ENCODE measurements at regions not wholly inside any gene's neighbourhood (a gene's known extent, or its start where the extent isn't known, plus 50 kb on each side); places are given as distances from the start of the nearest gene placed in this dataset.
"Not testable (repeated sequence)": the region's sequence is repeated elsewhere in the genome, so short reads cannot be mapped to it uniquely, and the experiment has no call there.

DNA sequence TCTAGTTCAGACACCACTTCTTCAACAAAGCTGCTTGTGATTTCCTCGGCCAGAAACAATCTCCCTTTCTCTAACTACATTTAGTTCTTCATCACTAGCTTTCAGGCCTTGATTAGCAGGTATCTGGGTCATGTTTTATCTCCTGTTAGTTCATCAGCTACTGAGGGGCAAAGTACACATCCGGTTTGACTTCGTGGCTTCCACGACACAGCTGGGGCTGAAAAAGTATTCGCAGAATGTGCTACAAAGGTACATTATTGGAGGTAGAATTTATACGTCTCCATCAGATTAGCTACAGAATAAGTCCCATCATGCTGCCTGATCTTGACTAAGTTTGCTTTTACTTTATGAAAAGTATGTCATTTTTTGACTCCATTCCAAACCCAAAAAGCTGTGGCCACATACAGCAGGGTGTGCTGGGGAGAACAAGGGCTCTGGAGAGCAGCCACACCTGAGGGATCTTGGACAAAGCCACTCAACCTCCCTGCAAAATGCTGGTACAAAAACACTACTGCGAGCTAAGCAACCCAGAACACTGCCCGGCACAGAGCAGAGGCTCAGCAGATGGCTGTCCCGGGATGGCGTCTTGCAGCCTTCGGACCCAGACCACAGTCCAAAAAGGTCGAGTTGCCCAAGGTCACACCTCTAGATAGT is 158.9 kb upstream of the PRKX start:
- not testable (repeated sequence) for H3K36me3 ChIP-seq (ENCODE audit: insufficient read depth, low read length); H3K4me1 ChIP-seq (ENCODE audit: insufficient read depth, low read length); H3K9ac ChIP-seq (ENCODE audit: low read length); H3K27me3 ChIP-seq (ENCODE audit: control insufficient read depth in 1 of 2, insufficient read depth in 2 of 2, low read length in 2 of 2); H3K27ac ChIP-seq (ENCODE audit: low read depth, low read length); H3K9me3 ChIP-seq (ENCODE audit: low read length); H3K4me3 ChIP-seq (ENCODE audit: low read depth in 1 of 2, low read length in 2 of 2)

DNA sequence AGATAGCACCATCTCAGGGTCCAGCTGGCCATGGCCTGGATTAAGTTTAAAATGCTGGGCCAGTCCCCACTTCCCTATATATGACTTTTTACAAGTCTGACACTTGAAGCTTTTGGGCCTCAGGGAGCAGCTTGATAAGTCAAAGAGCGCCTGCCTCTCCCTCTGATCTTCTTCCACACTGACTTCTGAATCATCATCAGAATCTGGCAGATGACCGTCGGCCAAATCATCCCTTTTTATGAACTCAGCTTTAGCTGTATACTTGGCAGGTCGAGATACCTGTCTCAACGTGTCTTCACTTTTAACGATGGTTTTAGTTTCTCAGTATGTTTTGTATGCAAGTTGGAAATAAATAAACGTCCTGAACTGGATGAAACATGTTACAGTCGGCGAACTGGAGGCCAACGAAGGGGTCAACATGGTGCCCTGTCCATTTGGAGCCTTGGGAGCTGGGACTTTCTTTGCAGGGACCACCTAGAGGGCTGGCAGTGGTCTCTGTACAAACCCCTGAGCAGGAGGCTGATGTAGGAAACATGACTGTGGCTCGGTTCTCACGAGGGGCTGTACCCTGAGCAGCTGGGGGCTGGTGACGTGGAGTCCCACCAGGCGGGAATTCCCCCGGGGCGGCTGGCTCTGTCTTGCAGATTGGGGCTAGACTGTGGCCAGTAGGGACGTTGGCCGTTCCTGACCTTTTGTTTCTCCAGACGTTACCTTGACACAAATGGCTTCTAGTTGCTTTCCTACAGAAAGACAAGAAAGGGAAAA is 153.8 kb upstream of the PRKX start:
- H3K36me3 ChIP-seq (ENCODE audit: insufficient read depth, low read length); H3K27ac ChIP-seq (ENCODE audit: low read depth, low read length); H3K9me3 ChIP-seq (ENCODE audit: low read length); H3K4me3 ChIP-seq (ENCODE audit: low read depth in 1 of 2, low read length in 2 of 2); H3K9ac ChIP-seq (ENCODE audit: low read length); H3K4me1 ChIP-seq (ENCODE audit: insufficient read depth, low read length); H3K27me3 ChIP-seq (ENCODE audit: control insufficient read depth in 1 of 2, insufficient read depth in 2 of 2, low read length in 2 of 2): not testable (repeated sequence)

DNA sequence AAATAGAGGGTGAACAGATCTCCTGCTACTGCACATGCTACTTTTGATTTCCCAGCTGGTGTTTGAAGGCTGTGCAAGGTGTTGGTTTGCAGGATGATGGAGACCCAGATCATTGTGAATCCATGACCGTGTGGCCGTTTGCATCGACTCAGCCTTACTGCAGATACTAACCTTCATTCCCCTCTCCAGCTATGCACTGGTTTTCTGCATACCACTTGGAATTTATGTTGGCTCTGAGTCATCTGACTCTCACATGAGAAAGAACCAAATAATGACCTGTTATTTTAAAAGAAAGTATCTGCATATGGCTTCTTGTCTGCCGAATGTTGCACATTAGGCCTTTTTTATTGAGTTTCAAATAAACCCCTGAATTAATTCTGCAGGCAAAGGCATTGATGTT is 144.9 kb upstream of the PRKX start:
- H3K36me3 ChIP-seq (ENCODE audit: insufficient read depth, low read length); H3K27ac ChIP-seq (ENCODE audit: low read depth, low read length); H3K4me1 ChIP-seq (ENCODE audit: insufficient read depth, low read length); H3K9ac ChIP-seq (ENCODE audit: low read length); H3K4me3 ChIP-seq (ENCODE audit: low read depth in 1 of 2, low read length in 2 of 2); H3K27me3 ChIP-seq (ENCODE audit: control insufficient read depth in 1 of 2, insufficient read depth in 2 of 2, low read length in 2 of 2); H3K9me3 ChIP-seq (ENCODE audit: low read length): not testable (repeated sequence)

DNA sequence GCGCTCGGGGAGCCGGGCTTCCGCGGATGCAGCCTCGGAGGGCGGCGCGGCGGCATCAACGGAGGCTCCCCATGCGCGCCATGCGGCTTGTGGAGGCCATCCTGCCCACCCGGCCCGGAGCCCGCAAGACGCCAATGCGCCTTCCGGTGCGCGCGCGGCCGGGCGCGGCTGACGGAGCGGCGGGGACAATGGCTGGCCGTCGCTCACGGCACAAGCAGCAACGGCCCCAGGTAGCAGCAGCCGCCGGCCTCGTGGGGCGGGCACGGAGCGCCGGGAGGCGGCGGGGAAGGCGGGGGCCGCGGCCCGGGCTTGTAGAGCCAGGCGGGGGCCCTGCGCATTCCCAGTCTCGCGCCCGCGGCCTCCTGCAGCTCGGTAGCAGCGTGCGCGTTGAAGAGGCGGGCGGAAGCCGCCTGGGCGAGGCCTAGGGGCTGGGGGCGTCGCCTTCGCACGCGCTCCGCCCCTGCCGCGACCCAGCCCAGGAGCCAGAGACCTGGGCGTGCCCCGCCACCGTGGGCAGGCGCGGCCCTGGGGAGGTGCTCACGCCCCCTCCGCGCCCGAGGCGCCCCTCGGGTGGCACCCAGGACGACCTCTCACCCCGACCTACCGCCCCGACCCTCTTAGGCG is 130.2 kb upstream of the PRKX start:
- H3K9me3 ChIP-seq (ENCODE audit: low read length); H3K36me3 ChIP-seq (ENCODE audit: insufficient read depth, low read length); H3K27ac ChIP-seq (ENCODE audit: low read depth, low read length); H3K4me1 ChIP-seq (ENCODE audit: insufficient read depth, low read length); H3K4me3 ChIP-seq (ENCODE audit: low read depth in 1 of 2, low read length in 2 of 2); H3K9ac ChIP-seq (ENCODE audit: low read length); H3K27me3 ChIP-seq (ENCODE audit: control insufficient read depth in 1 of 2, insufficient read depth in 2 of 2, low read length in 2 of 2): not testable (repeated sequence)

DNA sequence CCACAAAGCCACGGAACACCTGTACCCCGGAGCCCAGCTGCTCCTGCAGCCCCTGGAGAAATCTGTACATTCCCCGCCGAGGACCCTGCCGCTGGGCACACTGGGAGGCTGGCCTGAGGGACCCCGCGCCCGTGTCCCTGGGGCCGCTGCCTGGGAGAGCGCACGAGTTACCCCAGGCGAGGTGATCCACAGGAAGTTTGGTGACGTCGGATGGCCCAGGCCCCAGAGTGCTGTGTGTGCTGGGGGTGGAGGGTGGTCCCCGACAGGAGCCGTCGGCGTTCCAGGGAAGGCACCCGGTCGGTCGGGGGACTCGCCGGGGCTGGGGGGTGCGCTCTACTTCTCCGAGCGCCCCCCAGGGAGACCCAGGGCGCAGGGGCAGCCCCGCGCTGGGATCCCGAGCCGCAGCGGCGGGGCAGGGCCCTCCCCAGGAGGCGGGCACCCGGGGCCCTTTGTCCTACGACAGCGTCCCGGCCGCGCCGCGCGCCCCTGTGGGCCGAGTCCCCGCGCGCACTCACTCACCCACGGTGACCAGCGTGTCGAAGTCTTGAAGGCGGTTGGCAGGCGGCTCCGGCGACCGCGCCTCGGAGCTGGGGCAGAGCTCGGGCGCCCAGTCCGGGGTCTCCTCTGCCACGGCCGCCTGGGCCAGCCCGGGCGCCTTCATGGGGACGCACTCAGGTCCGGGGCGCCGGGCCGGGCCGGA is 129.5 kb upstream of the PRKX start:
- H3K27me3 ChIP-seq (ENCODE audit: control insufficient read depth in 1 of 2, insufficient read depth in 2 of 2, low read length in 2 of 2); H3K4me1 ChIP-seq (ENCODE audit: insufficient read depth, low read length); H3K9me3 ChIP-seq (ENCODE audit: low read length); H3K36me3 ChIP-seq (ENCODE audit: insufficient read depth, low read length); H3K9ac ChIP-seq (ENCODE audit: low read length); H3K4me3 ChIP-seq (ENCODE audit: low read depth in 1 of 2, low read length in 2 of 2); H3K27ac ChIP-seq (ENCODE audit: low read depth, low read length): not testable (repeated sequence)

DNA sequence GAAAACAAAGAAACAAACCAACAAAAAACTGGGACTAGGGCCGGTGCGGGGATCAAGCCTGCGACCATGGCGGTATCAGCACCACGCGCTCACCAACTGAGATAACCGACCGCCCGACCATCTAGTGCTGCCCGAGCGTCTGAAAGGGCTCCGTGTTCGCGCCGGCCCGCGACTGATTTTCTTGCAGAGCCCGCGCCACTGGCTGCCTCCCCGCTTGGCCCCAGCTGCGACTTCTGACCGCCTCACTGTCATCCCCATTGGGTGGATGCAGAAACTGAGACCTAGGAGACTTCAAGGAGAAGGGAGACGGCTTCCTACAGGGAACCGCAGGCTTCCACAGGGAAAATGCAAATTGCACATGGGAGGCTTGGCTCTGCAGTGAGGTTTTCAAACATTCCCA is 125.3 kb upstream of the PRKX start:
- not testable (repeated sequence) for H3K27ac ChIP-seq (ENCODE audit: low read depth, low read length); H3K9ac ChIP-seq (ENCODE audit: low read length); H3K4me1 ChIP-seq (ENCODE audit: insufficient read depth, low read length); H3K36me3 ChIP-seq (ENCODE audit: insufficient read depth, low read length); H3K9me3 ChIP-seq (ENCODE audit: low read length); H3K4me3 ChIP-seq (ENCODE audit: low read depth in 1 of 2, low read length in 2 of 2); H3K27me3 ChIP-seq (ENCODE audit: control insufficient read depth in 1 of 2, insufficient read depth in 2 of 2, low read length in 2 of 2)

DNA sequence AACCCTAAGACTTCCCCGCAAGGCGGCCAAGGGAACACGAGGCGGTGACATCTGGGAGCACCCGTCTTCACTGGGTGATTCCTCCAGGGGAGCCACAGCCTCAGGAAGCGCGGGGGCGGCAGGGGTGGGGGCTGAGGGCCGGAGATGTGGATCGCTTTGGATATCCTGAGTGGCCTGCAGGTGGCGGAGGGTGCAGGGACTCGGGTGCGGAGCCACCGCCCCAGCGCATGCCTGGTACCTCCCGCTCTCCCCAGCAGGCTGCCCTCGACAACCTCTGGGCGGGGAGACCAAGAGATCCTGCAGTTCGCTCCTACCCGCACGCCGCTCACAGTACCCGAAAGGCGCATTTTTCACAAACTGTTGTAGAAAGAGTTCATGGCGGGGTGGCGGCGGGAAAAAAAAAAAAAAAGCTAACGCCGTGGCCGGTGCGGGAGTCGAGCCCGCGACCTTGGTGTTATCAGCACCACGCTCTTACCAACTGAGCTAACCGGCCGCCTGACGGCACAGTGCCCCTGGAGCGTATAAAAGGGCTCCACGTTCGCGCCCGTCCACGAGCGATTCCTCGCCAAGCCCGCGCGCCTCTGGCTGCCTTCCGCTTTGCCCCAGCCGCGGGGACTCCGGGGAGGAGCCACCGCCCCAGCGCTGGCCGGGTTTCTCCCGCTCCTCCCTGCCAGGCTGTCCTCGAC is 124.7 kb upstream of the PRKX start:
- H3K9me3 ChIP-seq (ENCODE audit: low read length); H3K4me3 ChIP-seq (ENCODE audit: low read depth in 1 of 2, low read length in 2 of 2); H3K9ac ChIP-seq (ENCODE audit: low read length); H3K27ac ChIP-seq (ENCODE audit: low read depth, low read length); H3K4me1 ChIP-seq (ENCODE audit: insufficient read depth, low read length); H3K27me3 ChIP-seq (ENCODE audit: control insufficient read depth in 1 of 2, insufficient read depth in 2 of 2, low read length in 2 of 2); H3K36me3 ChIP-seq (ENCODE audit: insufficient read depth, low read length): not testable (repeated sequence)

DNA sequence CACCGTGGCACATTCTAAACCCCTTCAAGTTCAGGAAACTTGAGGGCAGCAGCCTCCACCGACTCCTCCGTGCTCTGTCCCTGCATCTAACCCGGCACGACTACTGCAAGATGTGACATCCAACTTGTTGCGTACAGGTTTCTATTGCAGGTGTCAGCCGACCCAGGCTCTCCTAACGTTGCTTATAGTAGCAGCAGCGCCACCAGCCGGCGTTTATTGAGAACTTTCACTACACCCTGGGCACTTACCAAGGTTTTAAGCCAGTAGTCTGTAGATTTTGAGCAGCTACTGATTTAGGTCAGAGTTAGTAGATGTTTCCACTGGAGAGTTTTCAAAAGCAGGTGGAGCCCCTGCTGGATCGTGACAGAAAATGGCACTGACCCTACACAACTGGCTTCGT is 123.8 kb upstream of the PRKX start:
- H3K27me3 ChIP-seq (ENCODE audit: control insufficient read depth in 1 of 2, insufficient read depth in 2 of 2, low read length in 2 of 2); H3K9ac ChIP-seq (ENCODE audit: low read length); H3K36me3 ChIP-seq (ENCODE audit: insufficient read depth, low read length); H3K9me3 ChIP-seq (ENCODE audit: low read length); H3K27ac ChIP-seq (ENCODE audit: low read depth, low read length); H3K4me3 ChIP-seq (ENCODE audit: low read depth in 1 of 2, low read length in 2 of 2); H3K4me1 ChIP-seq (ENCODE audit: insufficient read depth, low read length): not testable (repeated sequence)

DNA sequence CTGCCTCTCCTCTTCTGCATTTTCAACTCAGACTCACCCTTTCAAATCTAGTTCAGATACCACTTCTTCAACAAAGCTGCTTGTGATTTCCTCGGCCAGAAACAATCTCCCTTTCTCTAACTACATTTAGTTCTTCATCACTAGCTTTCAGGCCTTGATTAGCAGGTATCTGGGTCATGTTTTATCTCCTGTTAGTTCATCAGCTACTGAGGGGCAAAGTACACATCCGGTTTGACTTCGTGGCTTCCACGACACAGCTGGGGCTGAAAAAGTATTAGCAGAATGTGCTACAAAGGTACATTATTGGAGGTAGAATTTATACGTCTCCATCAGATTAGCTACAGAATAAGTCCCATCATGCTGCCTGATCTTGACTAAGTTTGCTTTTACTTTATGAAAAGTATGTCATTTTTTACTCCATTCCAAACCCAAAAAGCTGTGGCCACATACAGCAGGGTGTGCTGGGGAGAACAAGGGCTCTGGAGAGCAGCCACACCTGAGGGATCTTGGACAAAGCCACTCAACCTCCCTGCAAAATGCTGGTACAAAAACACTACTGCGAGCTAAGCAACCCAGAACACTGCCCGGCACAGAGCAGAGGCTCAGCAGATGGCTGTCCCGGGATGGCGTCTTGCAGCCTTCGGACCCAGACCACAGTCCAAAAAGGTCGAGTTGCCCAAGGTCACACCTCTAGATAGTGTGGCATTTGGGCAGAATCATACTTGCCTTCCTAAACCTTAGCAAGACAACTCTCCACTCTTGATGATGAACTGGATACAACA is 120.5 kb upstream of the PRKX start:
- not testable (repeated sequence) for H3K4me1 ChIP-seq (ENCODE audit: insufficient read depth, low read length); H3K27me3 ChIP-seq (ENCODE audit: control insufficient read depth in 1 of 2, insufficient read depth in 2 of 2, low read length in 2 of 2); H3K9ac ChIP-seq (ENCODE audit: low read length); H3K9me3 ChIP-seq (ENCODE audit: low read length); H3K27ac ChIP-seq (ENCODE audit: low read depth, low read length); H3K4me3 ChIP-seq (ENCODE audit: low read depth in 1 of 2, low read length in 2 of 2); H3K36me3 ChIP-seq (ENCODE audit: insufficient read depth, low read length)

DNA sequence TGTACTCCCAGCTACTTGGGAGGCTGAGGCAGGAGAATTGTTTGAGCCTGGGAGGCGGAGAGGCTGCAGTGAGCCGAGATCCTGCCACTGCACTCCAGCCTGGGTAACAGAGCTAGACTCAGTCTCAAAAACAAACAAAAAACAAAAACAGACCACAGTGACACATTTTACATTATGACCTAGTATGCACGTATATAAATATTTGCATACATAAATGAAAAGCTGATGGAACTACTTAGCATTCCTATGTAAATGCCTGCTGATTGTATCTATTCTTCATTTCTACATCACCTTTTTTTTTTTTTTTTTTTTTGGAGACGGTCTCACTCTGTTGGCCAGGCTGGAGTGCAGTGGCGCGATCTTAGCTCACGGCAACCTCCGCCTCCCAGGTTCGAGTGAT is 116.6 kb upstream of the PRKX start:
- H3K9ac ChIP-seq (ENCODE audit: low read length); H3K36me3 ChIP-seq (ENCODE audit: insufficient read depth, low read length); H3K27ac ChIP-seq (ENCODE audit: low read depth, low read length); H3K4me1 ChIP-seq (ENCODE audit: insufficient read depth, low read length); H3K9me3 ChIP-seq (ENCODE audit: low read length); H3K4me3 ChIP-seq (ENCODE audit: low read depth in 1 of 2, low read length in 2 of 2); H3K27me3 ChIP-seq (ENCODE audit: control insufficient read depth in 1 of 2, insufficient read depth in 2 of 2, low read length in 2 of 2): not testable (repeated sequence)

DNA sequence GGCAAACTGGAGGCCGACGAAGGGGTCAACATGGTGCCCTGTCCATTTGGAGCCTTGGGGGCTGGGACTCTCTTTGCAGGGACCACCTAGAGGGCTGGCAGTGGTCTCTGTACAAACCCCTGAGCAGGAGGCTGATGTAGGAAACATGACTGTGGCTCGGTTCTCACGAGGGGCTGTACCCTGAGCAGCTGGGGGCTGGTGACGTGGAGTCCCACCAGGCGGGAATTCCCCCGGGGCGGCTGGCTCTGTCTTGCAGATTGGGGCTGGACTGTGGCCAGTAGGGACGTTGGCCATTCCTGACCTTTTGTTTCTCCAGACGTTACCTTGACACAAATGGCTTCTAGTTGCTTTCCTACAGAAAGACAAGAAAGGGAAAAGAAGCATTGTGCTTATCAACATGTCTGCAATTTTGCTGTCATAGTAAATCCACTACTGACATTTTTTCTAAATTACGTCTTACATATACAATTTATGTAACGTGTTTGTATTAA is 115.6 kb upstream of the PRKX start:
- not testable (repeated sequence) for H3K9me3 ChIP-seq (ENCODE audit: low read length); H3K4me3 ChIP-seq (ENCODE audit: low read depth in 1 of 2, low read length in 2 of 2); H3K9ac ChIP-seq (ENCODE audit: low read length); H3K27ac ChIP-seq (ENCODE audit: low read depth, low read length); H3K36me3 ChIP-seq (ENCODE audit: insufficient read depth, low read length); H3K4me1 ChIP-seq (ENCODE audit: insufficient read depth, low read length); H3K27me3 ChIP-seq (ENCODE audit: control insufficient read depth in 1 of 2, insufficient read depth in 2 of 2, low read length in 2 of 2)
